GM10266 (cell line): ENCODE measurements at regions not wholly inside any gene's neighbourhood (a gene's known extent, or its start where the extent isn't known, plus 50 kb on each side); places are given as distances from the start of the nearest gene placed in this dataset.
"Not testable (repeated sequence)": the region's sequence is repeated elsewhere in the genome, so short reads cannot be mapped to it uniquely, and the experiment has no call there.

Experiments used
- DNase-seq: peaks from one replicate; pipeline ENCODE4 v3.0.0; 2012; ENCODE audit errors: extremely low spot score
- CTCF ChIP-seq: IDR thresholded peaks from 2 replicates; pipeline ENCODE4 v1.5.1; 2012; ENCODE audit warnings: mild to moderate bottlenecking, low read depth; ENCODE audit not compliant: control insufficient read depth, insufficient read depth; ENCODE audit errors: missing control alignments

- DNase-seq: no peak
Measured at GRCh38 chrX:5674036-5674435, 554.6 kb downstream of the NLGN4X start.

GRCh38 chrX:5672099-5672498 is 556.6 kb downstream of the NLGN4X start:
- DNase-seq: no peak

More at GRCh38 chrX:5674036-5674435, 554.6 kb downstream of the NLGN4X start:
- no peak for TF ChIP-seq CTCF

GRCh38 chrX:5666689-5667088 is 562.0 kb downstream of the NLGN4X start:
- DNase-seq: not testable (repeated sequence)

More at GRCh38 chrX:5672099-5672498, 556.6 kb downstream of the NLGN4X start:
- no peak for TF ChIP-seq CTCF

DNA sequence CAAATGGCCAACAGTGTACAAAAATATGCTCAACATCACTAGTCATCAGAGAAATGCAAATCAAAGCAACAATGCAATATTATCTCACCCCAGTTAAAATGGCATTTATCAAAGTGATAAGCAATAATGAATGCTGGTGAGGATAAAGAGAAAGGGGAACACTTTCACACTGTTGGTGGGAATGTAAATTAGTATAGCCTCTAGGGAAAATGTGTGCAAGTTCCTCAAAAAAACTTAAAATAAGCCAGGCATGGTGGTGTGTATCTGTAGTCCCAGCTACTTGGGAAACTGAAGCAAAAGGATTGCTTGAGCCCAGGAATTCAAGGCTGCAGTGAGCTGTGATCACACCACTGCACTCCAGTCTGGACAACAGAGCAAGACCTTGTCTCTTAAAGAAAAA is 572.1 kb downstream of the NLGN4X start:
- DNase-seq: no peak
- no peak for TF ChIP-seq CTCF

GRCh38 chrX:5650904-5651303 is 577.8 kb downstream of the NLGN4X start:
- DNase-seq: no peak
- TF ChIP-seq CTCF: no peak

GRCh38 chrX:5648941-5649568 is 579.6 kb downstream of the NLGN4X start:
- no peak for TF ChIP-seq CTCF
- no peak for DNase-seq

DNA sequence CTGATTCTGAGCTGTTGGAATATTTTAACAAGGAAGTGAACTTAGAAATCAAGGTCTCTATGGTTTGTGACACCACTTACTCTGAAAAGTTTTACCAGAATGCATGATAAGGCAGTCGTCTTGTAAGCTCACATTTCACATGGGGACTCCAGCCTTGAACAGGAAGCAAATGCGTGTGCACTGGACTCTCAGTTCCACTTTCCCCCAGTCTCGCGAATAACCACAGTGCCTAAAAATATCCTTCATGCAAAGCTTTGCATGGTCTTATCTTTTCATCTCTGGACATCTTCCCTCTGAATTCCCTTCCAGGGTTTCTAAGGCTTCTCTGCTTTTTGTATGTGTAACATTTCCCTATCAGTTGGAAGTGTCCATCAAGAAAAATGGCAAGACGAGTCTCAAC is 581.8 kb downstream of the NLGN4X start:
- peak; percentile 30 for DNase-seq
- TF ChIP-seq CTCF: no peak

- DNase-seq: no peak
- no peak for TF ChIP-seq CTCF
Measured at GRCh38 chrX:5644776-5645175, 583.9 kb downstream of the NLGN4X start.
